ENCODE measurements at regions not wholly inside any gene's neighbourhood (a gene's known extent, or its start where the extent isn't known, plus 50 kb on each side); places are given as distances from the start of the nearest gene placed in this dataset.

DNA sequence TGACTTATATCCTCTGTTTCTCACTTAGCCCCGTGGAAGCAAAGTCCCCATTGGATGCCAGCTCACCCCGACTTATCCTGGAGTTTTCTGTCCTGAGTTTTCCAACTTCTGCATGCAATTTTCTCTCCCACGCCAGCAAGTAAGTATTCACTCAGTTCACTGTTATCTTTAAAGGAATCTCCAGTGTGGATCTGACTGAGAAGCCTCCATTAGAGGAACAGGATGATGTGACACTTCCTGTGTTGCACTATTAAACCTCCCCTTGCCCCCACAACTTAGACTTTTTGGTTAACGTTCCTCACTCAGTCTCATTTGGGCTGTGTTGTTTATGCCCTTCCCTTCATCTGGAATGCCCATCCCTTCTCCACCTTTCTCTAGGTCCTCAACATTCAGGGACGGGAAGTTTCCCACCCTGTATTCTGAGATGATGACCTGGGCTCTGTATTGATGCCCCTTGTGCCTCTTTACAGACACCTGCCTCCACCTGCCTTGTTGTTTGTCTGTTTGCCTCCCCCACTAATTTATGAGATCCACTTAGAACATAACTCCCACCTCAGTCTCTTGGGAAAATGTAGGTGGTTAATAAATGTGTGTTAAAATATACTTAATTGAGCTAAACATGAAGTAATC lies 536.1 kb upstream of the RAB6C start:
- Histone ChIP-seq H3K4me1 (no peaks in the 10 kb centered on the region), H3K9me3 (no peaks in the 10 kb centered on the region), H3K27ac (no peak overlapping the region), H3K4me3 (no peak overlapping the region), H3K27me3 (no peaks in the 10 kb centered on the region), H3K36me3 (replicated peaks in 1 of 2; ENCODE audit: insufficient read depth in 1 of 2, low read depth in 2 of 2) (no peaks in the 10 kb centered on the region)
- ATAC-seq (no peak), DNase-seq (no peak)
- WGBS, 2 donors: 69 to 71% methylated on average over 5 of the region's 5 CpGs
- intact Hi-C loops (cut with DNase I): no loop called here
- TF ChIP-seq POLR2A (IDR thresholded peaks at IDR 0.05): no peak
- TF ChIP-seq, protein P1, sequence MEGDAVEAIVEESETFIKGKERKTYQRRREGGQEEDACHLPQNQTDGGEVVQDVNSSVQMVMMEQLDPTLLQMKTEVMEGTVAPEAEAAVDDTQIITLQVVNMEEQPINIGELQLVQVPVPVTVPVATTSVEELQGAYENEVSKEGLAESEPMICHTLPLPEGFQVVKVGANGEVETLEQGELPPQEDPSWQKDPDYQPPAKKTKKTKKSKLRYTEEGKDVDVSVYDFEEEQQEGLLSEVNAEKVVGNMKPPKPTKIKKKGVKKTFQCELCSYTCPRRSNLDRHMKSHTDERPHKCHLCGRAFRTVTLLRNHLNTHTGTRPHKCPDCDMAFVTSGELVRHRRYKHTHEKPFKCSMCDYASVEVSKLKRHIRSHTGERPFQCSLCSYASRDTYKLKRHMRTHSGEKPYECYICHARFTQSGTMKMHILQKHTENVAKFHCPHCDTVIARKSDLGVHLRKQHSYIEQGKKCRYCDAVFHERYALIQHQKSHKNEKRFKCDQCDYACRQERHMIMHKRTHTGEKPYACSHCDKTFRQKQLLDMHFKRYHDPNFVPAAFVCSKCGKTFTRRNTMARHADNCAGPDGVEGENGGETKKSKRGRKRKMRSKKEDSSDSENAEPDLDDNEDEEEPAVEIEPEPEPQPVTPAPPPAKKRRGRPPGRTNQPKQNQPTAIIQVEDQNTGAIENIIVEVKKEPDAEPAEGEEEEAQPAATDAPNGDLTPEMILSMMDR (IDR thresholded peaks at IDR 0.05): no peak

DNA sequence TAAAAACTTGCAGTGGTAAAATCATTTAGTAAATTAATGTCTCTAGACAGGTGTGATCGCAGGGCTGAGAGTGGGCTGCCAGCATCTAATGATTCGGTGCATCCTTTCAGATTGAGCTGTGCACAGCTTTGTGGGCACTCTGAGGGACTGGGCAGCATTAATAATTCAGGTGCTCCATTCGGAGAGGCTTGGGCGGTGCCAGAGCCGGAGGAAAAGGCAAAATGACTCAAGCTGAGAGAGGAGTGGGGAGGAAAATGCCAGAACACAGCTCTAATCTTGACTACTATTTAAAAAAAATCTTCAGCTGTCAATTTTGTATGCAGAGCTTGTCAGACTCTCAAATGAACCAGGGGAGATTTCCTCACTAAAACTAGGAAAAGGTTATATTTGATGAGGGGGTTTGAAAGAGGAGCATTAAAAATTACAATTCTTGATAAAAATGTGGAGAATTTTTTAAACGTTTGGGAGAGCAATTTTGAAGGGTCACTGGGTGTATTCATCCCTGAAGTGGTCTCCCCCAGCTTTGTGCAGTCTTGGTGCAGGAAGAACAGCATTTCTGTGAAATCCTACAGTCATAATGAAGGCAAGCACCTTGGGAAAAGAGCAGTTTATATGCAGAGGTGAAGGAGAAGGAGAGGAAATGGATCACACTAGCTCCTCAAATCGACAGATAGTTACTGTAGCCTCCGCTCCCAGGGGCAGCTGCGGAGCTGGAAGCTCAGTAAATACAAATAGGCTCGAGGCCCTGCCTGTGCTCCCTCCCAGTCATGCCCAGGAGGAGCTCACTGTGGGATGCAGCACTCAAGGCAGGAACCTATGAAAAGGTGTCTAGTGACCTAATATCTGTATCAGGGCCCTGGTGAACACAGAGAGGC lies 535.4 kb upstream of the RAB6C start:
- H3K4me3 ChIP-seq: no peak overlapping the region
- no peaks in the 10 kb centered on the region for H3K9me3 ChIP-seq
- WGBS, 2 donors: 50 to 60% methylated on average over 10 of the region's 10 CpGs
- ATAC-seq (no peak), DNase-seq (no peak)
- H3K36me3 ChIP-seq (replicated peaks in 1 of 2; ENCODE audit: insufficient read depth in 1 of 2, low read depth in 2 of 2): no peaks in the 10 kb centered on the region
- no peak overlapping the region for H3K27ac ChIP-seq
- intact Hi-C loops (cut with DNase I): no loop called here
- TF ChIP-seq POLR2A (IDR thresholded peaks at IDR 0.05): no peak
- TF ChIP-seq, protein P1 (IDR thresholded peaks at IDR 0.05): no peak
- H3K4me1 ChIP-seq: no peaks in the 10 kb centered on the region
- H3K27me3 ChIP-seq: no peaks in the 10 kb centered on the region

DNA sequence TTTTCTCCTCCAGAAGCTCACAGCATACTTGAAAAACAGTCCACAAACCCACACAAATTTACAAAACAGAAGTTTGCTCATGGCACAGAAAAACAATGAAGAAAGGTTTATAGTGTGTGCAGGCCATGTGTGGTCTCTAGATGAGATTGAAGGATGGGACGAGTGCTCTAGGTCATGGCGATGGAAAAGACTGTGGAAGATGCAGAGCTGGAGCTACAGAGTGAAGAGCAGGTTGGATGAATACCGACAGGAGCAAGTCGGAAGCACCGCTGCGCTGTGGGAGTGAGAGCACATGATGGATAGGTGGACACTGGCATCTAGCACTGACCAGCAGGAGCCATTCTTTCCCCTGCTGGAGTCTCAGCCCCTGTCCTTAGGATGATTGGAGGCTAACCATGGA lies 534.7 kb upstream of the RAB6C start:
- DNase-seq: no peak
- no peak overlapping the region for H3K27ac ChIP-seq
- no peaks in the 10 kb centered on the region for H3K9me3 ChIP-seq
- ATAC-seq: no peak
- no peaks in the 10 kb centered on the region for H3K27me3 ChIP-seq
- no peak overlapping the region for H3K4me3 ChIP-seq
- WGBS, 2 donors: 75 to 78% methylated on average over 6 of the region's 6 CpGs
- TF ChIP-seq, protein P1 (IDR thresholded peaks at IDR 0.05): no peak
- TF ChIP-seq POLR2A (IDR thresholded peaks at IDR 0.05): no peak
- H3K36me3 ChIP-seq (replicated peaks in 1 of 2; ENCODE audit: insufficient read depth in 1 of 2, low read depth in 2 of 2): no peaks in the 10 kb centered on the region
- H3K4me1 ChIP-seq: no peaks in the 10 kb centered on the region
- intact Hi-C loops (cut with DNase I): no loop called here

DNA sequence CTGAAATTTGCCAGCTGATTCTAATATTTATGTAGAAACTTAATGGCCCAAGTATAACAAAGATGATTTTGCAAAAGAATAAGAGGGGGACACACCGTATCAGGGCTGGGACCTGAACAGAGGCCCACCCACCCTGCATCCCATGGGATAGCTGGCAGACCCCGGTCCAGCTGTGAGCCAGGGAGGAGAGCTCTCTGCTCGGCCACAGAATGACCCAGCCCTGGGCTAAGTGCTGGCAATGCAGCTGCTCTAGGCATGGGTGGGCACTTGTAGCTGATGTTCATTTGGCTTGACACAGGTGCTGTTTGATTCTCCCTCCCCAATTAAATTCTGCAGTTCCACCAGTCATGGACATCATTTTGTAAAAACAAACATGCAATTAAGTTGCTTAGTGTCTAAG lies 522.8 kb upstream of the RAB6C start:
- no peak for ATAC-seq
- no peak overlapping the region for H3K4me3 ChIP-seq
- no peak for DNase-seq
- 61 to 78% methylated on average over 3 of the region's 3 CpGs for WGBS, 2 donors
- intact Hi-C loops (cut with DNase I): no loop called here
- no peak overlapping the region for H3K27ac ChIP-seq
- no peaks in the 10 kb centered on the region for H3K9me3 ChIP-seq
- no peaks in the 10 kb centered on the region for H3K4me1 ChIP-seq
- H3K27me3 ChIP-seq: no peaks in the 10 kb centered on the region
- no peaks in the 10 kb centered on the region for H3K36me3 ChIP-seq (replicated peaks in 1 of 2; ENCODE audit: insufficient read depth in 1 of 2, low read depth in 2 of 2)
- no peak for TF ChIP-seq POLR2A (IDR thresholded peaks at IDR 0.05)
- TF ChIP-seq, protein P1 (IDR thresholded peaks at IDR 0.05): no peak
